IMR-90 (cell line): ENCODE measurements at regions not wholly inside any gene's neighbourhood (a gene's known extent, or its start where the extent isn't known, plus 50 kb on each side); places are given as distances from the start of the nearest gene placed in this dataset.

Experiments
- ATAC-seq: fragments of 200-7000 bp; cut with Tn5 transposase; 2 replicates; pipeline ENCODE4 v1.9.1; 2020; ENCODE audit warnings: low read depth, mild to moderate bottlenecking, moderate library complexity
- BruUV-seq: library from RNA; stranded (reverse); fragments of 400-500 nt; replicated peaks from 2 replicates; lab custom pipeline; 2021; lab: Mats Ljungman, UMichigan
- CTCF ChIA-PET: fragments of 300-600 bp; formaldehyde crosslinking; extraction: SDS; loops from one replicate; lab custom pipeline; 2021; ENCODE audit warnings: antibody characterized with exemption; lab: Yijun Ruan, JAX
- POLR2A ChIA-PET: fragments of 300-600 bp; sonication (Branson Sonifier 250); formaldehyde crosslinking; loops from one replicate; lab custom pipeline; 2022; ENCODE audit warnings: antibody characterized with exemption; ENCODE audit not compliant: unreplicated experiment; lab: Charles Lee
- DNase-seq: peaks from one replicate; pipeline ENCODE4 v3.0.0; 2013
- H2AFZ ChIP-seq: replicated peaks from 2 replicates; pipeline ENCODE3; 2013; ENCODE audit warnings: low read length, mild to moderate bottlenecking; ENCODE audit not compliant: poor library complexity
- H2AK5ac ChIP-seq: 2 replicates; pipeline ENCODE4 v1.6.1; 2013; ENCODE audit warnings: low read depth, low read length, inconsistent platforms
- H2AK9ac ChIP-seq: replicated peaks from 2 replicates; pipeline ENCODE3; 2013; ENCODE audit warnings: mild to moderate bottlenecking, low read depth, low read length, moderate library complexity; ENCODE audit not compliant: poor library complexity
- H2BK120ac ChIP-seq: 2 replicates; pipeline ENCODE4 v1.6.1; 2013; ENCODE audit warnings: low read depth, low read length, inconsistent platforms
- H2BK15ac ChIP-seq: 3 replicates; pipeline ENCODE4 v1.6.1; 2013; ENCODE audit warnings: low read depth, low read length, inconsistent platforms
- H2BK20ac ChIP-seq: 2 replicates; pipeline ENCODE4 v1.6.1; 2013; ENCODE audit warnings: low read depth, mild to moderate bottlenecking, inconsistent platforms, low read length, moderate library complexity
- H2BK5ac ChIP-seq: 2 replicates; pipeline ENCODE4 v1.6.1; 2013; ENCODE audit warnings: mild to moderate bottlenecking, low read depth, low read length, inconsistent platforms; ENCODE audit not compliant: poor library complexity, severe bottlenecking
- H3K14ac ChIP-seq: replicated peaks from 2 replicates; pipeline ENCODE4 v1.6.1; 2013; ENCODE audit warnings: low read depth, low read length, inconsistent platforms
- H3K18ac ChIP-seq: 2 replicates; pipeline ENCODE4 v1.6.1; 2013; ENCODE audit warnings: low read depth, low read length, control low read depth
- H3K23ac ChIP-seq: 2 replicates; pipeline ENCODE4 v1.6.1; 2013; ENCODE audit warnings: low read depth, low read length, inconsistent platforms
- H3K27ac ChIP-seq: 2 replicates; pipeline ENCODE4 v1.5.1; 2013; ENCODE audit warnings: mild to moderate bottlenecking, control low read depth, low read length; ENCODE audit not compliant: insufficient read depth
- H3K27me3 ChIP-seq: 2 replicates; pipeline ENCODE4 v1.6.1; 2013; ENCODE audit warnings: low read length; ENCODE audit not compliant: control insufficient read depth, insufficient read depth
- H3K36me3 ChIP-seq: 2 replicates; pipeline ENCODE4 v1.6.1; 2013; ENCODE audit warnings: low read length, mixed read lengths; ENCODE audit not compliant: control insufficient read depth, insufficient read depth
- H3K4ac ChIP-seq: 2 replicates; pipeline ENCODE4 v1.6.1; 2013; ENCODE audit warnings: low read depth, low read length, inconsistent platforms
- H3K4me1 ChIP-seq: 2 replicates; pipeline ENCODE4 v1.6.1; 2013; ENCODE audit warnings: low read length, mixed read lengths; ENCODE audit not compliant: control insufficient read depth, insufficient read depth
- H3K4me2 ChIP-seq: 2 replicates; pipeline ENCODE4 v1.6.1; 2013; ENCODE audit warnings: low read depth, mild to moderate bottlenecking, control low read depth, low read length, moderate library complexity
- H3K4me3 ChIP-seq: 2 replicates; pipeline ENCODE4 v1.5.1; 2013; ENCODE audit warnings: low read depth, mild to moderate bottlenecking, control low read depth, low read length, moderate library complexity; ENCODE audit not compliant: insufficient read depth
- H3K56ac ChIP-seq: 2 replicates; pipeline ENCODE4 v1.6.1; 2013; ENCODE audit warnings: low read length, inconsistent platforms; ENCODE audit not compliant: insufficient read depth; ENCODE audit errors: extremely low read depth
- H3K79me1 ChIP-seq, 2 experiments: 2 replicates each; pipeline ENCODE4 v1.6.1; 2013; ENCODE audit warnings: low read length in 2 of 2, inconsistent platforms in 1 of 2, low read depth in 1 of 2
- H3K9ac ChIP-seq: 2 replicates; pipeline ENCODE4 v1.6.1; 2013; ENCODE audit warnings: low read depth, low read length, control low read depth
- H3K9me1 ChIP-seq: 2 replicates; pipeline ENCODE4 v1.6.1; 2013; ENCODE audit warnings: low read length, inconsistent platforms; ENCODE audit not compliant: insufficient read depth
- H3K9me3 ChIP-seq: 2 replicates; pipeline ENCODE4 v1.6.1; 2013; ENCODE audit warnings: low read length; ENCODE audit not compliant: control insufficient read depth, insufficient read depth
- H4K20me1 ChIP-seq: 2 replicates; pipeline ENCODE4 v1.6.1; 2013; ENCODE audit warnings: low read length, inconsistent platforms; ENCODE audit not compliant: insufficient read depth
- H4K5ac ChIP-seq: 2 replicates; pipeline ENCODE4 v1.6.1; 2013; ENCODE audit warnings: mild to moderate bottlenecking, low read depth, low read length, control low read depth
- H4K8ac ChIP-seq, 2 experiments: 2 replicates each; pipeline ENCODE4 v1.6.1; 2013; ENCODE audit warnings: low read depth in 2 of 2, low read length in 2 of 2, control low read depth in 1 of 2, inconsistent platforms in 1 of 2
- H4K91ac ChIP-seq: 2 replicates; pipeline ENCODE4 v1.6.1; 2013; ENCODE audit warnings: low read depth, low read length, inconsistent platforms; ENCODE audit not compliant: insufficient read depth
- BHLHE40 ChIP-seq: fragments of 150-350 bp; IDR thresholded peaks from 2 replicates; pipeline ENCODE4 v1.6.1; 2016; ENCODE audit warnings: mild to moderate bottlenecking, low read depth, low read length
- CEBPB ChIP-seq: IDR thresholded peaks from 2 replicates; pipeline ENCODE4 v1.6.1; 2012; ENCODE audit warnings: low read depth, low read length, improper control_type of control experiment
- CHD1 ChIP-seq: IDR thresholded peaks from 2 replicates; pipeline ENCODE4 v1.6.1; 2012; ENCODE audit warnings: low read depth, low read length, improper control_type of control experiment
- CTCF ChIP-seq: conservative IDR thresholded peaks from 2 replicates; pipeline ENCODE4 v1.5.1; 2012; ENCODE audit warnings: mild to moderate bottlenecking, low read depth, low read length, improper control_type of control experiment
- ELK1 ChIP-seq: fragments of 150-350 bp; IDR thresholded peaks from 2 replicates; pipeline ENCODE4 v1.6.1; 2016; ENCODE audit warnings: low read depth, mild to moderate bottlenecking, low read length, moderate library complexity, borderline replicate concordance
- FOS ChIP-seq: fragments of 150-350 bp; IDR thresholded peaks from 2 replicates; pipeline ENCODE4 v1.6.1; 2016; ENCODE audit warnings: low read depth, low read length
- MAFK ChIP-seq: IDR thresholded peaks from 2 replicates; pipeline ENCODE4 v1.6.1; 2012; ENCODE audit warnings: low read depth, low read length, improper control_type of control experiment
- MAZ ChIP-seq: IDR thresholded peaks from 2 replicates; pipeline ENCODE4 v1.6.1; 2012; ENCODE audit warnings: low read depth, mild to moderate bottlenecking, low read length, improper control_type of control experiment, moderate library complexity, borderline replicate concordance
- MXI1 ChIP-seq: IDR thresholded peaks from 2 replicates; pipeline ENCODE4 v1.6.1; 2012; ENCODE audit warnings: low read depth, mild to moderate bottlenecking, low read length, moderate library complexity, borderline replicate concordance
- NFE2L2 ChIP-seq: fragments of 150-350 bp; IDR thresholded peaks from 2 replicates; pipeline ENCODE4 v1.6.1; 2016; ENCODE audit warnings: low read depth, mild to moderate bottlenecking, low read length
- POLR2A ChIP-seq: IDR thresholded peaks from 2 replicates; pipeline ENCODE4 v1.6.1; 2012; ENCODE audit warnings: mild to moderate bottlenecking, low read depth, low read length
- RAD21 ChIP-seq: IDR thresholded peaks from 2 replicates; pipeline ENCODE4 v1.6.1; 2012; ENCODE audit warnings: low read length, improper control_type of control experiment
- RCOR1 ChIP-seq: IDR thresholded peaks from 2 replicates; pipeline ENCODE4 v1.6.1; 2012; ENCODE audit warnings: mild to moderate bottlenecking, low read length, improper control_type of control experiment; ENCODE audit not compliant: insufficient replicate concordance
- RFX5 ChIP-seq: IDR thresholded peaks from 2 replicates; pipeline ENCODE4 v1.8.0; 2012; ENCODE audit warnings: low read depth, mild to moderate bottlenecking, low read length, moderate library complexity
- SMC3 ChIP-seq: fragments of 150-350 bp; IDR thresholded peaks from 2 replicates; pipeline ENCODE4 v1.6.1; 2016; ENCODE audit warnings: low read depth, mild to moderate bottlenecking, antibody characterized with exemption, low read length, moderate library complexity
- USF2 ChIP-seq: fragments of 150-350 bp; IDR thresholded peaks from 2 replicates; pipeline ENCODE4 v1.6.1; 2017; ENCODE audit warnings: mild to moderate bottlenecking, antibody characterized with exemption, low read length, low read depth
- whole genome bisulfite sequencing, 2 experiments: methylation state at CpG; one replicate each; pipeline versions ENCODE4 v1.1.5 to v1.1.7; 2013; ENCODE audit warnings: missing lambda C conversion rate in 2 of 2; ENCODE audit not compliant: insufficient read length in 1 of 2; ENCODE audit errors: extremely low coverage in 2 of 2; 5-methylcytosine and 5-hydroxymethylcytosine counted together
- dilution Hi-C: fragments of 300-500 bp; cut with HindIII; formaldehyde crosslinking; loops from one replicate; pipeline ENCODE4 v1.14.3; 2018; ENCODE audit warnings: low sequenced_read_pairs; ENCODE audit not compliant: unreplicated experiment
- in situ Hi-C: fragments of 300-500 bp; cut with MboI; formaldehyde crosslinking; loops from 3 replicates; pipeline ENCODE4 v1.14.3; 2019; ENCODE audit warnings: low sequenced_read_pairs, inconsistent platforms, mixed read lengths
- intact Hi-C: fragments of 100-400 bp; cut with micrococcal nuclease; formaldehyde crosslinking; loops from 2 replicates; pipeline ENCODE4 v1.10.0; 2022

- Histone ChIP-seq H3K9me3 (no peaks in the 10 kb centered on the region), H2BK15ac (no peak overlapping the region), H3K4me3 (no peak overlapping the region), H3K27ac (no peak overlapping the region), H3K4me2 (no peak overlapping the region), H3K4me1 (no peaks in the 10 kb centered on the region), H3K9me1 (no peaks in the 10 kb centered on the region), H3K56ac (no peak overlapping the region), H3K9ac (no peak overlapping the region), H4K20me1 (no peaks in the 10 kb centered on the region), H2AFZ (no peak overlapping the region), H4K8ac (no peak overlapping the region), H3K14ac (no peak overlapping the region), H2BK5ac (no peak overlapping the region), H3K36me3 (no peaks in the 10 kb centered on the region), H4K5ac (no peak overlapping the region), H3K79me1 (no peaks in the 10 kb centered on the region), H2BK120ac (no peak overlapping the region), H3K27me3 (no peaks in the 10 kb centered on the region), H2AK9ac (no peak overlapping the region), H2BK20ac (no peak overlapping the region), H3K23ac (no peak overlapping the region), H3K18ac (no peak overlapping the region), H4K91ac (no peak overlapping the region), H2AK5ac (no peak overlapping the region), H3K4ac (no peak overlapping the region)
- dilution Hi-C loops (no loop called here), in situ Hi-C loops (no loop called here), intact Hi-C loops (no loop called here)
- TF ChIP-seq NFE2L2 (no peak), MXI1 (no peak), CEBPB (no peak), ELK1 (no peak), MAFK (no peak), RFX5 (no peak), CTCF (no peak), CHD1 (no peak), FOS (no peak), RCOR1 (no peak), USF2 (no peak), RAD21 (no peak), BHLHE40 (no peak), MAZ (no peak), POLR2A (no peak), SMC3 (no peak)
- no TSS peak for BruUV-seq
- 80% methylated on average over 1 of the region's 3 CpGs; no CpG with 5 or more reads in 1 of the 2 experiments for WGBS, 2 experiments
- ATAC-seq (no peak), DNase-seq (no peak)
- ChIA-PET CTCF (no interaction called here), POLR2A (no interaction called here)
Observed at GRCh38 chr2:160683206-160683605, 189.6 kb upstream of the RBMS1 start.
